NB4 (cell line): ENCODE measurements at regions not wholly inside any gene's neighbourhood (a gene's known extent, or its start where the extent isn't known, plus 50 kb on each side); places are given as distances from the start of the nearest gene placed in this dataset.

Source experiments
- MAX ChIP-seq: IDR thresholded peaks from 2 replicates; pipeline ENCODE4 v1.6.1; 2011; ENCODE audit warnings: low read depth, low read length
- MYC ChIP-seq: IDR thresholded peaks from 2 replicates; pipeline ENCODE4 v1.6.1; 2011; ENCODE audit warnings: low read depth, low read length
- POLR2A ChIP-seq: IDR thresholded peaks from 2 replicates; pipeline ENCODE4 v1.6.1; 2011; ENCODE audit warnings: mild to moderate bottlenecking; ENCODE audit not compliant: insufficient read length; ENCODE audit errors: extremely low read depth
- TF ChIP-seq, protein P1 (sequence below): IDR thresholded peaks from one replicate; pipeline ENCODE4 v1.5.1; 2012; ENCODE audit warnings: low read depth, low read length

DNA sequence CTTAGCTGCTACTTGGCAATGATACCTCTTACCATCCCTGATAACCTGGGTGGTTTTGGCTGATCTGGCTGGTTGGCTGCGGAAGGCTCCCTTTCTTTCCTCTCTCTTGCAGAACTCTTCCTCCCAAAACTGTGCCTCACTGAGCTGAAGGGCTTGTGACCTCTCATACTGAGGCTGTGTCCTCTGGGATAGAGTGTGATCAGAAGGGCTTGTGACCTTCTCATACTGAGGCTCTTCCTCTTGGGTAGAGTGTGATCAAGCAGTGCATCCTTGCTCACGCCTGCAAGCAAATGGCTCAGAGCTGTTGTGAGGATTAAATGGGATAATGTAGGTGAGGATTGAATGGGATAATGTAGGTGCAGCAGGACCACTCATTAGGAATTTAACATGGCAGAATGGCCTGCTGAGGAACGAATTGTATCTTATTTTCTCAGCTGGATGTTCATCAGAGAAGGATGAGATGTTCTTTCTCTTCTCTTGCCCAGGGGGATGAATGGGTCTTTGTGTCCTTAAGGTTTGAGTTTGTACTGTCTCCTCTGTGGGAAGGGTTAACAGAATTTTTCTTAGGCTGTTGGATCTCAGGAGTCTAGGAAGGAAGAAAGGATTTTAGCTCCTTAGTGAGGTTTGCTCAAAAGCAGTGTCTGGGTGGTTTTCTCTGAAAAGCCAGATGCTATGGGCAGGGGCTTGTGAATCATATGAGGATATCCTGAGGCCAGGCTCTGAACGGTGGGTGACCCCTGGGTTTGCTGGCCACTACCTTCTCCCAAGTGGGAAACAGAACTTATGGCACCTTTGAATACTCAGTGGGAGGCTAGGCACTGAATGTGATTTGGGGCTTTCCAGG, 130.0 kb upstream of the HS3ST2 start:
- TF ChIP-seq, protein P1, sequence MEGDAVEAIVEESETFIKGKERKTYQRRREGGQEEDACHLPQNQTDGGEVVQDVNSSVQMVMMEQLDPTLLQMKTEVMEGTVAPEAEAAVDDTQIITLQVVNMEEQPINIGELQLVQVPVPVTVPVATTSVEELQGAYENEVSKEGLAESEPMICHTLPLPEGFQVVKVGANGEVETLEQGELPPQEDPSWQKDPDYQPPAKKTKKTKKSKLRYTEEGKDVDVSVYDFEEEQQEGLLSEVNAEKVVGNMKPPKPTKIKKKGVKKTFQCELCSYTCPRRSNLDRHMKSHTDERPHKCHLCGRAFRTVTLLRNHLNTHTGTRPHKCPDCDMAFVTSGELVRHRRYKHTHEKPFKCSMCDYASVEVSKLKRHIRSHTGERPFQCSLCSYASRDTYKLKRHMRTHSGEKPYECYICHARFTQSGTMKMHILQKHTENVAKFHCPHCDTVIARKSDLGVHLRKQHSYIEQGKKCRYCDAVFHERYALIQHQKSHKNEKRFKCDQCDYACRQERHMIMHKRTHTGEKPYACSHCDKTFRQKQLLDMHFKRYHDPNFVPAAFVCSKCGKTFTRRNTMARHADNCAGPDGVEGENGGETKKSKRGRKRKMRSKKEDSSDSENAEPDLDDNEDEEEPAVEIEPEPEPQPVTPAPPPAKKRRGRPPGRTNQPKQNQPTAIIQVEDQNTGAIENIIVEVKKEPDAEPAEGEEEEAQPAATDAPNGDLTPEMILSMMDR: no peak
- no peak for TF ChIP-seq MAX
- no peak for TF ChIP-seq POLR2A
- no peak for TF ChIP-seq MYC
